Neural cell (in vitro differentiated cells): ENCODE measurements at regions not wholly inside any gene's neighbourhood (a gene's known extent, or its start where the extent isn't known, plus 50 kb on each side); places are given as distances from the start of the nearest gene placed in this dataset.
"Not testable (repeated sequence)": the region's sequence is repeated elsewhere in the genome, so short reads cannot be mapped to it uniquely, and the experiment has no call there.

Experiments used
- H2AFZ ChIP-seq: fragments of 200-600, 300-800 bp; sonication (generic), shearing (Covaris generic); 2 replicates; pipeline ENCODE4 v1.6.0; 2014; ENCODE audit warnings: low read depth, mild to moderate bottlenecking, antibody characterized with exemption, low read length, moderate library complexity
- H3F3A ChIP-seq: fragments of 200-600 bp; shearing (Covaris generic); 2 replicates; pipeline ENCODE4 v1.6.1; 2016; ENCODE audit warnings: mild to moderate bottlenecking, moderate library complexity, mixed read lengths, antibody characterized with exemption, low read length; ENCODE audit not compliant: insufficient read depth, poor library complexity, severe bottlenecking
- H3K27ac ChIP-seq: fragments of 200-600, 300-800 bp; sonication (generic), shearing (Covaris generic); 2 replicates; pipeline ENCODE4 v1.5.1; 2014; ENCODE audit warnings: mild to moderate bottlenecking, low read length, moderate library complexity
- H3K27me3 ChIP-seq: fragments of 300-800, 200-600 bp; sonication (generic), shearing (Covaris generic); 2 replicates; pipeline ENCODE4 v1.6.0; 2014; ENCODE audit warnings: mild to moderate bottlenecking, low read depth, low read length, moderate library complexity; ENCODE audit not compliant: insufficient read depth
- H3K36me3 ChIP-seq: fragments of 300-800, 200-600 bp; sonication (generic), shearing (Covaris generic); 2 replicates; pipeline ENCODE4 v1.5.1; 2014; ENCODE audit warnings: mild to moderate bottlenecking, antibody characterized with exemption, low read length, moderate library complexity; ENCODE audit not compliant: insufficient read depth
- H3K4me2 ChIP-seq: fragments of 300-800, 200-600 bp; sonication (generic), shearing (Covaris generic); 2 replicates; pipeline ENCODE4 v1.6.0; 2014; ENCODE audit warnings: mild to moderate bottlenecking, low read length
- H3K4me3 ChIP-seq: fragments of 300-800, 200-600 bp; sonication (generic), shearing (Covaris generic); 2 replicates; pipeline ENCODE4 v1.5.1; 2014; ENCODE audit warnings: mild to moderate bottlenecking, low read length, moderate library complexity
- H3K79me2 ChIP-seq: fragments of 200-600 bp; shearing (Covaris generic); replicated peaks from 2 replicates; pipeline ENCODE4 v1.6.0; 2014; ENCODE audit warnings: mild to moderate bottlenecking, low read length, moderate library complexity; ENCODE audit not compliant: insufficient read depth
- H3K9ac ChIP-seq: fragments of 300-800, 200-600 bp; sonication (generic), shearing (Covaris generic); 2 replicates; pipeline ENCODE4 v1.6.1; 2016; ENCODE audit warnings: mild to moderate bottlenecking, low read length, mixed read lengths
- H3K9me2 ChIP-seq: fragments of 200-600 bp; shearing (Covaris generic); 2 replicates; pipeline ENCODE4 v1.6.1; 2016; ENCODE audit warnings: mild to moderate bottlenecking, low read length, mixed read lengths; ENCODE audit not compliant: insufficient read depth
- H3K9me3 ChIP-seq: fragments of 200-600, 300-800 bp; sonication (generic), shearing (Covaris generic); 2 replicates; pipeline ENCODE4 v1.6.1; 2016; ENCODE audit warnings: mild to moderate bottlenecking, mixed run types, low read length, moderate library complexity, mixed read lengths
- H4K20me1 ChIP-seq: fragments of 200-600 bp; shearing (Covaris generic); 2 replicates; pipeline ENCODE4 v1.6.1; 2016; ENCODE audit warnings: mild to moderate bottlenecking, mixed run types; ENCODE audit not compliant: insufficient read depth
- CTCF ChIP-seq: fragments of 450-650 bp; IDR thresholded peaks from 2 replicates; pipeline ENCODE4 v1.5.1; 2014; ENCODE audit warnings: antibody characterized with exemption, mild to moderate bottlenecking, moderate library complexity; ENCODE audit not compliant: poor library complexity, severe bottlenecking
- EP300 ChIP-seq: fragments of 450-650 bp; conservative IDR thresholded peaks from 2 replicates; pipeline ENCODE4 v1.6.1; 2014; ENCODE audit warnings: antibody characterized with exemption, mild to moderate bottlenecking, moderate library complexity; ENCODE audit not compliant: poor library complexity, severe bottlenecking
- EZH2 ChIP-seq: fragments of 200-600, 300-800 bp; shearing (Covaris generic), sonication (generic); IDR thresholded peaks from 2 replicates; pipeline ENCODE4 v1.6.1; 2014; ENCODE audit warnings: antibody characterized with exemption, low read length, borderline replicate concordance, mild to moderate bottlenecking; ENCODE audit not compliant: insufficient read depth, poor library complexity, severe bottlenecking
- MXI1 ChIP-seq: fragments of 450-650 bp; conservative IDR thresholded peaks from 2 replicates; pipeline ENCODE4 v1.6.1; 2014; ENCODE audit warnings: antibody characterized with exemption, mild to moderate bottlenecking; ENCODE audit not compliant: poor library complexity, severe bottlenecking
- POLR2AphosphoS5 ChIP-seq: IDR thresholded peaks from 2 replicates; pipeline ENCODE4 v1.6.1; 2012
- RAD21 ChIP-seq: fragments of 450-650 bp; conservative IDR thresholded peaks from 2 replicates; pipeline ENCODE4 v1.6.1; 2014; ENCODE audit warnings: antibody characterized with exemption, mild to moderate bottlenecking, moderate library complexity
- REST ChIP-seq: IDR thresholded peaks from 2 replicates; pipeline ENCODE4 v1.6.1; 2012; ENCODE audit warnings: borderline replicate concordance
- SMC3 ChIP-seq: fragments of 450-650 bp; conservative IDR thresholded peaks from 2 replicates; pipeline ENCODE4 v1.6.1; 2014; ENCODE audit warnings: antibody characterized with exemption, mild to moderate bottlenecking, moderate library complexity; ENCODE audit not compliant: poor library complexity
- TAF1 ChIP-seq: IDR thresholded peaks from 2 replicates; pipeline ENCODE4 v1.6.1; 2012; ENCODE audit warnings: low read depth

- Histone ChIP-seq H2AFZ (no peak overlapping the region), H3K4me2 (no peak overlapping the region), H3K9ac (no peak overlapping the region), H3K27me3 (no peaks in the 10 kb centered on the region), H3K9me2 (no peaks in the 10 kb centered on the region), H3F3A (no peaks in the 10 kb centered on the region), H3K36me3 (no peaks in the 10 kb centered on the region), H3K9me3 (no peaks in the 10 kb centered on the region), H3K27ac (no peak overlapping the region), H4K20me1 (no peaks in the 10 kb centered on the region), H3K79me2 (no peaks in the 10 kb centered on the region), H3K4me3 (no peak overlapping the region)
- TF ChIP-seq EZH2 (no peak), MXI1 (no peak), EP300 (no peak), POLR2AphosphoS5 (no peak), REST (no peak), TAF1 (no peak), CTCF (no peak), SMC3 (no peak), RAD21 (no peak)
These were observed 54.8 kb upstream of the MBNL1 start for GRCh38 chr3:152213938-152214337.

GRCh38 chr3:152216960-152217865 is 51.5 kb upstream of the MBNL1 start:
- H3K36me3 ChIP-seq, H2AFZ ChIP-seq, H3K27me3 ChIP-seq, H3K4me3 ChIP-seq, H3K9me3 ChIP-seq, H3K79me2 ChIP-seq, H3K27ac ChIP-seq, H3K9ac ChIP-seq, H3F3A ChIP-seq, H3K9me2 ChIP-seq, H3K4me2 ChIP-seq, H4K20me1 ChIP-seq: not testable (repeated sequence)
